Caco-2 (cell line): ENCODE measurements at regions not wholly inside any gene's neighbourhood (a gene's known extent, or its start where the extent isn't known, plus 50 kb on each side); places are given as distances from the start of the nearest gene placed in this dataset.

Experiments used
- BruUV-seq: library from RNA; stranded (reverse); fragments of 400-500 nt; replicated peaks from 2 replicates; lab custom pipeline; 2021; lab: Mats Ljungman, UMichigan
- CTCF ChIA-PET: fragments of 300-600 bp; sonication (Branson Sonifier 250); formaldehyde crosslinking; loops from one replicate; lab custom pipeline; 2022; ENCODE audit warnings: antibody characterized with exemption; lab: Charles Lee
- POLR2A ChIA-PET: fragments of 300-600 bp; sonication (Branson Sonifier 250); formaldehyde crosslinking; loops from one replicate; lab custom pipeline; 2022; ENCODE audit warnings: antibody characterized with exemption; lab: Charles Lee
- DNase-seq, 2 experiments: peaks; one replicate each; pipeline versions ENCODE4 v3.0.0 to v3.0.0-alpha.2; 2020 to 2022
- H3K27me3 ChIP-seq: replicated peaks from 2 replicates; pipeline ENCODE4 v1.6.0; 2011; ENCODE audit warnings: low read length; ENCODE audit not compliant: control insufficient read depth, insufficient read depth
- H3K36me3 ChIP-seq: 2 replicates; pipeline ENCODE4 v1.5.1; 2011; ENCODE audit warnings: low read length; ENCODE audit not compliant: control insufficient read depth, insufficient read depth
- H3K4me1 ChIP-seq: fragments of 250-450 bp; sonication (Bioruptor Pico); 2 replicates; pipeline ENCODE4 v1.5.1; 2020; ENCODE audit warnings: mild to moderate bottlenecking
- H3K4me3 ChIP-seq: 2 replicates; pipeline ENCODE4 v1.5.1; 2011; ENCODE audit warnings: low read depth, mild to moderate bottlenecking, control low read depth, low read length
- H3K9me3 ChIP-seq: fragments of 250-450 bp; sonication (Bioruptor Pico); 2 replicates; pipeline ENCODE4 v1.5.1; 2020; ENCODE audit warnings: mild to moderate bottlenecking, moderate library complexity
- H3K27ac Mint-ChIP-seq: one replicate; pipeline ENCODE4 v1.8.0; 2022; ENCODE audit warnings: mixed read lengths; ENCODE audit not compliant: unreplicated experiment
- H3K27me3 Mint-ChIP-seq: one replicate; pipeline ENCODE4 v1.8.0; 2022; ENCODE audit warnings: mixed read lengths; ENCODE audit not compliant: insufficient read depth, unreplicated experiment
- H3K36me3 Mint-ChIP-seq: one replicate; pipeline ENCODE4 v1.8.0; 2022; ENCODE audit warnings: mild to moderate bottlenecking, mixed read lengths; ENCODE audit not compliant: insufficient read depth, unreplicated experiment
- H3K4me1 Mint-ChIP-seq: one replicate; pipeline ENCODE4 v1.8.0; 2022; ENCODE audit warnings: low read depth, mixed read lengths; ENCODE audit not compliant: unreplicated experiment
- H3K4me3 Mint-ChIP-seq: one replicate; pipeline ENCODE4 v1.8.0; 2022; ENCODE audit warnings: mild to moderate bottlenecking, moderate library complexity, mixed read lengths; ENCODE audit not compliant: unreplicated experiment
- H3K9me3 Mint-ChIP-seq: one replicate; pipeline ENCODE4 v1.8.0; 2022; ENCODE audit warnings: mixed read lengths; ENCODE audit not compliant: unreplicated experiment
- CTCF ChIP-seq, 2 experiments: fragments of 200-600 bp in 1 of 2; IDR thresholded peaks; 1 replicate in 1 of 2; 2 replicates in 1 of 2; pipeline versions ENCODE4 v1.5.1 to v1.8.0; 2011 to 2022; ENCODE audit warnings: antibody characterized with exemption in 1 of 2, control low read depth in 1 of 2, inconsistent platforms in 1 of 2, low read depth in 1 of 2, low read length in 1 of 2, mild to moderate bottlenecking in 1 of 2, moderate library complexity in 1 of 2; ENCODE audit not compliant: insufficient read depth in 1 of 2, severe bottlenecking in 1 of 2, unreplicated experiment in 1 of 2
- intact Hi-C: fragments of 100-400 bp; cut with micrococcal nuclease; formaldehyde crosslinking; loops from one replicate; pipeline ENCODE4 v1.10.0; 2022; ENCODE audit not compliant: unreplicated experiment

GRCh38 chr6:81966968-81967367, 214.5 kb upstream of the TENT5A start:
- no peak overlapping the region for H3K27ac Mint-ChIP-seq
- no peak for DNase-seq
- H3K4me3 Mint-ChIP-seq, result no peak overlapping the region
- BruUV-seq, result no TSS peak
- H3K36me3 Mint-ChIP-seq, result no peaks in the 10 kb centered on the region
- H3K4me1 Mint-ChIP-seq, result peaks cover 7% of the 10 kb centered on the region
- peaks cover 27% of the 10 kb centered on the region for H3K9me3 Mint-ChIP-seq
- intact Hi-C loops, result no loop called here
- H3K4me1 ChIP-seq, result no peaks in the 10 kb centered on the region
- H3K27me3 ChIP-seq, result no peaks in the 10 kb centered on the region
- no peaks in the 10 kb centered on the region for H3K36me3 ChIP-seq
- TF ChIP-seq CTCF (IDR thresholded peaks at IDR 0.05; ENCODE audit: insufficient read depth in 1 of 2, low read depth in 1 of 2, low read length in 1 of 2, severe bottlenecking in 1 of 2, unreplicated experiment in 1 of 2), result no peak
- ChIA-PET POLR2A (no interaction called here), CTCF (no interaction called here)
- no peaks in the 10 kb centered on the region for H3K27me3 Mint-ChIP-seq
- H3K9me3 ChIP-seq, result no peaks in the 10 kb centered on the region
- no peak overlapping the region for H3K4me3 ChIP-seq

GRCh38 chr6:81962198-81962597, 209.7 kb upstream of the TENT5A start:
- Mint-ChIP-seq H3K4me3 (no peak overlapping the region), H3K27me3 (no peaks in the 10 kb centered on the region), H3K27ac (peak overlapping the region; percentile 19), H3K9me3 (peaks cover 24% of the 10 kb centered on the region), H3K4me1 (no peaks in the 10 kb centered on the region), H3K36me3 (no peaks in the 10 kb centered on the region)
- DNase-seq, result no peak
- peaks cover 4% of the 10 kb centered on the region; the same call in 1 of the 2 replicates for H3K9me3 ChIP-seq
- no peak overlapping the region for H3K4me3 ChIP-seq
- H3K4me1 ChIP-seq, result no peaks in the 10 kb centered on the region
- no peak for TF ChIP-seq CTCF (IDR thresholded peaks at IDR 0.05; ENCODE audit: insufficient read depth in 1 of 2, low read depth in 1 of 2, low read length in 1 of 2, severe bottlenecking in 1 of 2, unreplicated experiment in 1 of 2)
- no peaks in the 10 kb centered on the region for H3K36me3 ChIP-seq
- intact Hi-C loops, result no loop called here
- ChIA-PET CTCF (no interaction called here), POLR2A (no interaction called here)
- BruUV-seq, result no TSS peak
- no peaks in the 10 kb centered on the region for H3K27me3 ChIP-seq

- Histone ChIP-seq H3K9me3 (no peaks in the 10 kb centered on the region), H3K27me3 (no peaks in the 10 kb centered on the region), H3K4me3 (no peak overlapping the region), H3K4me1 (no peaks in the 10 kb centered on the region), H3K36me3 (no peaks in the 10 kb centered on the region)
- H3K27me3 Mint-ChIP-seq, result no peaks in the 10 kb centered on the region
- no peaks in the 10 kb centered on the region for H3K9me3 Mint-ChIP-seq
- CTCF ChIA-PET, result no interaction called here
- no peak overlapping the region for H3K27ac Mint-ChIP-seq
- intact Hi-C loops, result no loop called here
- POLR2A ChIA-PET, result no interaction called here
- TF ChIP-seq CTCF (IDR thresholded peaks at IDR 0.05; ENCODE audit: insufficient read depth in 1 of 2, low read depth in 1 of 2, low read length in 1 of 2, severe bottlenecking in 1 of 2, unreplicated experiment in 1 of 2), result no peak
- DNase-seq, result no peak
- no peak overlapping the region for H3K4me3 Mint-ChIP-seq
- H3K36me3 Mint-ChIP-seq, result no peaks in the 10 kb centered on the region
- no TSS peak for BruUV-seq
- no peaks in the 10 kb centered on the region for H3K4me1 Mint-ChIP-seq
These were observed 198.4 kb upstream of the TENT5A start for GRCh38 chr6:81950877-81951276.
